ENCODE measurements at regions not wholly inside any gene's neighbourhood (a gene's known extent, or its start where the extent isn't known, plus 50 kb on each side); places are given as distances from the start of the nearest gene placed in this dataset.

DNA sequence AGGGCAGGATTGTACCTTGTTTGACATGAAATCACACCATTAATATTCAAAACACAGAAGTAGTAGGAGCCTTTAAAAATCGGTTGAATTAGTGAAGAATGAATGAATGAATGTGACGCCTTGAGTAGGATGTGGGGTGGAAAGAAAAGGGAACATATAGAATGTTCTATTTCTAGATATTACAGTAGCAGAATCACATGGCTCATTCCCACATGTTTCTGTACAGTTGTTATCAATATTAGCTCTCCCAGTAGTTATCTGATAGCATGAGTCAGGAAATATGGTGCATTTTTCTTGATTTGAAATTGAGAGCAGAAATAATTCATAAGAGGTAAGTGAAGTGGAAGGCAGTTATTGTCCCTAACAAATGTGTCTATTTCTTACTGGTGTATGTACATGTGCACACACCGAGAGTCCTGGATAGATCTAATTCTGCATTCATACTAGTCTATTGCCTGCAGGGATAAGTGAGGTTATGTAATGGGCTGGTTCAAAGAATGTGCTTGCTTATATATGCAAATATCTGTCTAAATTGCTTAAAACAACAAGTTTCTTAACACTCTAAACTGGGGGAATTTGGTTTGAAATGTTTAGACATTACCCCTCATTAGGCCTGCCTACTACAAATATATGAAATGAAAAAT, 245.4 kb downstream of the EFCAB11 start:
- no peak for DNase-seq (ENCODE audit: low read depth)
- H3K4me3 ChIP-seq (replicated peaks; ENCODE audit: low read depth, low read length) = no peak overlapping the region
- TF ChIP-seq, protein P1, sequence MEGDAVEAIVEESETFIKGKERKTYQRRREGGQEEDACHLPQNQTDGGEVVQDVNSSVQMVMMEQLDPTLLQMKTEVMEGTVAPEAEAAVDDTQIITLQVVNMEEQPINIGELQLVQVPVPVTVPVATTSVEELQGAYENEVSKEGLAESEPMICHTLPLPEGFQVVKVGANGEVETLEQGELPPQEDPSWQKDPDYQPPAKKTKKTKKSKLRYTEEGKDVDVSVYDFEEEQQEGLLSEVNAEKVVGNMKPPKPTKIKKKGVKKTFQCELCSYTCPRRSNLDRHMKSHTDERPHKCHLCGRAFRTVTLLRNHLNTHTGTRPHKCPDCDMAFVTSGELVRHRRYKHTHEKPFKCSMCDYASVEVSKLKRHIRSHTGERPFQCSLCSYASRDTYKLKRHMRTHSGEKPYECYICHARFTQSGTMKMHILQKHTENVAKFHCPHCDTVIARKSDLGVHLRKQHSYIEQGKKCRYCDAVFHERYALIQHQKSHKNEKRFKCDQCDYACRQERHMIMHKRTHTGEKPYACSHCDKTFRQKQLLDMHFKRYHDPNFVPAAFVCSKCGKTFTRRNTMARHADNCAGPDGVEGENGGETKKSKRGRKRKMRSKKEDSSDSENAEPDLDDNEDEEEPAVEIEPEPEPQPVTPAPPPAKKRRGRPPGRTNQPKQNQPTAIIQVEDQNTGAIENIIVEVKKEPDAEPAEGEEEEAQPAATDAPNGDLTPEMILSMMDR (IDR thresholded peaks at IDR 0.05; ENCODE audit: low read length, missing control alignments) = no peak

DNA sequence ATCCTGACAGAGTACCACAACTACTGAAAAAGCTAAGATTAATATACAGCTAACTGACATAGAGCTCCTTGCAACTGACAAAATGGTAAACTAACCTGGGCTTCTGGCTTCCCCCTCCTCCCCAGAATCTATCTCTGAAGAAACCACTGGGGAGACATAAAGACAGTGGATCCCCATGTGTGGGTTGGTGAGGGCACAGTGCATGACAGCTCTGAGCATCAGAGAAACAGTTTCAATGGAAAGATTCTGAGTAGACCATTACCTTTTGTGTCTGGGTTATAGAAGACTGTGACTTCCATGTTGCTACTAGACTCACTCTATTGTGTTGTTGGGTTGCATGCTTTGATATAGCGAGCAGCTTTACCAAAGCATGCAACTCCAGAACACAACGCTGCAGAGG, 247.4 kb downstream of the EFCAB11 start:
- no peak overlapping the region for H3K4me3 ChIP-seq (replicated peaks; ENCODE audit: low read depth, low read length)
- DNase-seq (ENCODE audit: low read depth) = no peak
- TF ChIP-seq, protein P1 (IDR thresholded peaks at IDR 0.05; ENCODE audit: low read length, missing control alignments) = no peak

- H3K4me3 ChIP-seq (replicated peaks; ENCODE audit: low read depth, low read length) = no peak overlapping the region
- DNase-seq (ENCODE audit: low read depth) = no peak
- TF ChIP-seq, protein P1 (IDR thresholded peaks at IDR 0.05; ENCODE audit: low read length, missing control alignments) = no peak
These were observed 251.7 kb downstream of the EFCAB11 start for GRCh38 chr14:89702876-89703200.

- TF ChIP-seq, protein P1 (IDR thresholded peaks at IDR 0.05; ENCODE audit: low read length, missing control alignments) = no peak
- peak; percentile 35 for DNase-seq (ENCODE audit: low read depth)
- peak overlapping the region; percentile 44 for H3K4me3 ChIP-seq (replicated peaks; ENCODE audit: low read depth, low read length)
These were observed 252.3 kb downstream of the EFCAB11 start for GRCh38 chr14:89702073-89702875.

DNA sequence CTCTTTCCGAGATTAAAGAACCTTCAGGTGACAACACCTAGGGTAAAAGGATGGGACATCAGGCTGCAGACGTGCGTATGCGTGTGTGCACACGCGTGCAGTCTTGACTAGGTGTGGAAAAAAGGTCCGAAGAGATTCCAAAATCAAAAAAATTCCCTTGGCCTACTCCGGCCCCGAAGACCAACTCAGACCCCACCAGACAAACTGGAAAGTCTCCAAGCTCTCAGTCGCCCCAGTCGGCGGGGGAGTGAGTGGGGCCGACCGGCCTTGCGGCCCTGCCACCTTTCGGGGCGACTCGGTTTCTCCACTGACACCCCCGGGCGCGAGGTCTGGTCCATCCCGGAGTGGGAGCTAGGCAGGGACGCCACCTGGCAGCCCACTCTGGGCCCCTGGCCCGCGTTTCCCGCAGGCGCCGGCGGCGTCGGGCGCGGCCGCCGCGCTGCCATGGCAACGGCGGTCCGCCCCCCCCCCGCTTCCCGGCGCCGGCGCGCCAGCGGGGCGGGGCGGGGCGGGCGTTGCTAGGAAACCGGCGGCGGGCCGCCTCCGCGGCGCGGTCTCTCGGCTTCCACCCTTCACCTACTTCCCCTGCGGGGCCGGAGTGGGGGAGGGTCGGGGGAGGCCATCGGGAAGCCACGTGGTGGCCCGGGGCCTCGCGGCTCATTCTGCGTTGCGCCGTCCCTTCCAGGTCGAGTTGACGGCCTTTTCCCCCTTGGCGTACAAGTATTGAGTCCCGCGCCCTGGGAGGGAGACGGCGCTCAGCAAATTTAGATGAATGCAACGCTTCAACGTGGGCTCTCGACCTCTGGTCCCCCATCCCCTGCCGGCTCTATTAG, 253.1 kb downstream of the EFCAB11 start:
- H3K4me3 ChIP-seq (replicated peaks; ENCODE audit: low read depth, low read length) = peak overlapping the region; percentile 65
- peak; percentile 71 for DNase-seq (ENCODE audit: low read depth)
- TF ChIP-seq, protein P1 (IDR thresholded peaks at IDR 0.05; ENCODE audit: low read length, missing control alignments) = no peak

DNA sequence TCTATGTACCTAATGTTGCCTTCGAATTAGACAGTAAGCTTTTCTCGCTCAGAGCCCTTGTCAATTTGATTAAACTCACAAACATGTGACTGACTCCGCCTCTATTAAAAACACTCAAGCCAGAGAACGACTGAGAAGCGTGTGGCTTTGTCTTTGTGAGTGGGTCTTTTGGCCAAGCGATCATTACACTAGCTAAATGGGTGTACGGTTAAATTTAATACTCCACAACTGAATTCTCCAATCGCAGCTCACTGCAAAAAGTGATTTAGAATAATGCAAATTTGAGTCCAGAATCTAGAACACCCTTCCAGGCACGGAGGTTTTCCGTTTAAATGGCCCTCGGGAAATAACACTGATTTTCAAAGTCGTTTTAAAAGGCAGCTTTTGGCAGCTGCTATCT, 253.7 kb downstream of the EFCAB11 start:
- peak overlapping the region; percentile 65 for H3K4me3 ChIP-seq (replicated peaks; ENCODE audit: low read depth, low read length)
- TF ChIP-seq, protein P1 (IDR thresholded peaks at IDR 0.05; ENCODE audit: low read length, missing control alignments) = no peak

More for the DNA sequence above, 253.7 kb downstream of the EFCAB11 start:
- DNase-seq (ENCODE audit: low read depth) = no peak

Data from fibroblast of pulmonary artery (primary cell).